Ovary (tissue), 7 donors: ENCODE measurements at regions not wholly inside any gene's neighbourhood (a gene's known extent, or its start where the extent isn't known, plus 50 kb on each side); places are given as distances from the start of the nearest gene placed in this dataset.

Experiments used
- DNase-seq, 5 donors: peaks; one replicate each; pipeline ENCODE4 v3.0.0-alpha.2; 2019 to 2020
- H3K27ac ChIP-seq, 2 donors: fragments of 200-600 bp; one replicate each; pipeline versions ENCODE4 v1.5.1 to v1.8.0; 2019 to 2022
- H3K27me3 ChIP-seq: fragments of 200-600 bp; one replicate; pipeline ENCODE4 v1.8.0; 2022
- H3K36me3 ChIP-seq: fragments of 200-600 bp; sonication (generic); one replicate; pipeline ENCODE4 v1.5.1; 2019
- H3K4me1 ChIP-seq: one replicate; pipeline ENCODE4 v1.8.1; 2013; ENCODE audit warnings: mild to moderate bottlenecking, moderate library complexity; ENCODE audit not compliant: insufficient read depth
- H3K4me3 ChIP-seq: fragments of 200-600 bp; sonication (generic); one replicate; pipeline ENCODE4 v1.5.1; 2017
- H3K9me3 ChIP-seq, 2 donors: fragments of 200-600 bp in 1 of 2; sonication (generic) in 1 of 2; one replicate each; pipeline versions ENCODE4 v1.5.1 to v1.8.1; 2013 to 2019; ENCODE audit warnings: mild to moderate bottlenecking in 1 of 2, moderate library complexity in 1 of 2
- CTCF ChIP-seq, 3 donors: fragments of 450-650 bp in 2 of 3; fragments of 200-600 bp in 1 of 3; IDR thresholded peaks; one replicate each; pipeline versions ENCODE4 v1.5.1 to v1.8.0; 2016 to 2022; ENCODE audit warnings: antibody characterized with exemption in 3 of 3, mild to moderate bottlenecking in 1 of 3
- EP300 ChIP-seq: sonication (generic); formaldehyde crosslinking; IDR thresholded peaks from one replicate; pipeline ENCODE4 v1.6.1; 2017; ENCODE audit warnings: antibody characterized with exemption
- POLR2A ChIP-seq: fragments of 450-650 bp; IDR thresholded peaks from one replicate; pipeline ENCODE4 v1.6.1; 2017; ENCODE audit warnings: antibody characterized with exemption, mild to moderate bottlenecking, moderate library complexity
- WGBS, 3 donors: extraction: QIAGEN DNeasy Blood & Tissue Kit in 1 of 3; methylation state at CpG; one replicate each; pipeline versions ENCODE4 v1.1.5 to v1.1.7; 2013 to 2017; 5-methylcytosine and 5-hydroxymethylcytosine counted together
- intact Hi-C, 4 donors: fragments of 100-400 bp; cut with DNase I; formaldehyde crosslinking; loops; one replicate each; pipeline versions ENCODE4 v1.11.0 to v1.15.1; 2022 to 2023
- donor health status: DM: no; HTN: no; CAD: no; lungs with moderate emphysema.
- donor health status: DM: no; HTN: no; CAD: no.
- donor health status: Bipolar disorder and iron deficiency.
- donor health status: DM: no; HTN: no; CAD: no.
- donor health status: DM: yes; HTN: yes; CAD: no.

- Histone ChIP-seq H3K27me3 (no peaks in the 10 kb centered on the region), H3K9me3 (no peaks in the 10 kb centered on the region), H3K36me3 (no peaks in the 10 kb centered on the region), H3K27ac (no peak overlapping the region), H3K4me3 (no peak overlapping the region), H3K4me1 (no peaks in the 10 kb centered on the region)
- 92 to 96% (median 94%) methylated on average over 2 of the region's 2 CpGs for WGBS, 3 donors
- intact Hi-C loops, result no loop called here
- TF ChIP-seq POLR2A (no peak), EP300 (no peak), CTCF (IDR thresholded peaks at IDR 0.05) (no peak)
- no peak for DNase-seq
Measured at GRCh38 chr5:142474431-142475094, 149.7 kb upstream of the SPRY4 start.

GRCh38 chr5:142473038-142473437 lies 148.2 kb upstream of the SPRY4 start:
- Histone ChIP-seq H3K9me3 (no peaks in the 10 kb centered on the region), H3K4me1 (no peaks in the 10 kb centered on the region), H3K36me3 (no peaks in the 10 kb centered on the region), H3K27me3 (no peaks in the 10 kb centered on the region), H3K4me3 (no peak overlapping the region), H3K27ac (no peak overlapping the region)
- intact Hi-C loops, result no loop called here
- no peak for DNase-seq
- no peak for TF ChIP-seq EP300
- TF ChIP-seq POLR2A, result no peak
- TF ChIP-seq CTCF (IDR thresholded peaks at IDR 0.05), result no peak

- intact Hi-C loops, result no loop called here
- no peak overlapping the region for H3K27ac ChIP-seq
- TF ChIP-seq CTCF (IDR thresholded peaks at IDR 0.05) (no peak), EP300 (no peak), POLR2A (no peak)
- no peaks in the 10 kb centered on the region for H3K27me3 ChIP-seq
- H3K36me3 ChIP-seq, result no peaks in the 10 kb centered on the region
- no peak overlapping the region for H3K4me3 ChIP-seq
- DNase-seq, result no peak
- WGBS, 3 donors, result 80 to 81% (median 80%) methylated on average over 7 of the region's 7 CpGs
- no peaks in the 10 kb centered on the region for H3K4me1 ChIP-seq
- H3K9me3 ChIP-seq, result no peaks in the 10 kb centered on the region
Measured at GRCh38 chr5:142472306-142472951, 147.6 kb upstream of the SPRY4 start.

- intact Hi-C loops, result no loop called here
- WGBS, 3 donors, result 30 to 47% (median 32%) methylated on average over 7 of the region's 7 CpGs
- Histone ChIP-seq H3K36me3 (no peaks in the 10 kb centered on the region), H3K4me3 (no peak overlapping the region), H3K27me3 (no peaks in the 10 kb centered on the region), H3K9me3 (no peaks in the 10 kb centered on the region), H3K4me1 (peaks cover 3% of the 10 kb centered on the region), H3K27ac (no peak overlapping the region)
- TF ChIP-seq POLR2A (no peak), EP300 (no peak), CTCF (IDR thresholded peaks at IDR 0.05) (no peak)
- DNase-seq, result no peak
Measured at GRCh38 chr5:142466195-142466971, 141.6 kb upstream of the SPRY4 start.
